ENCODE measurements at regions not wholly inside any gene's neighbourhood (a gene's known extent, or its start where the extent isn't known, plus 50 kb on each side); places are given as distances from the start of the nearest gene placed in this dataset.

GRCh38 chr20:11091511-11091910 is 417.7 kb upstream of the JAG1 start:
- TF ChIP-seq CTCF (IDR thresholded peaks at IDR 0.05; ENCODE audit: insufficient read depth, low read depth, low read length) (no peak), EZH2 (IDR thresholded peaks at IDR 0.05; ENCODE audit: insufficient read depth, low read length) (no peak)
